Astrocyte (in vitro differentiated cells and primary cell): ENCODE measurements at regions not wholly inside any gene's neighbourhood (a gene's known extent, or its start where the extent isn't known, plus 50 kb on each side); places are given as distances from the start of the nearest gene placed in this dataset.

Source experiments
- CTCF ChIP-seq: IDR thresholded peaks from 2 replicates; pipeline ENCODE4 v1.5.1; 2011; ENCODE audit warnings: low read depth, mild to moderate bottlenecking, inconsistent platforms, low read length, moderate library complexity; ENCODE audit not compliant: insufficient read depth
- EZH2 ChIP-seq: IDR thresholded peaks from 2 replicates; pipeline ENCODE4 v1.6.1; 2012; ENCODE audit warnings: mild to moderate bottlenecking, low read length, inconsistent platforms; ENCODE audit not compliant: insufficient read depth

- TF ChIP-seq CTCF, result no peak
- no peak for TF ChIP-seq EZH2
These were observed 727.6 kb upstream of the NEGR1 start for GRCh38 chr1:73009938-73010337.
